ENCODE measurements at regions not wholly inside any gene's neighbourhood (a gene's known extent, or its start where the extent isn't known, plus 50 kb on each side); places are given as distances from the start of the nearest gene placed in this dataset.

GRCh38 chr3:166783206-166783605 is 596.9 kb downstream of the ZBBX start (continued):
- TF ChIP-seq ZNF507 (tag; conservative IDR thresholded peaks at IDR 0.05) (no peak), ZNF75A (CRISPR knock-in tag; IDR thresholded peaks at IDR 0.05) (no peak), TCF3 (CRISPR knock-in tag; IDR thresholded peaks at IDR 0.05) (no peak)

GRCh38 chr3:166764698-166765318 is 615.3 kb downstream of the ZBBX start:
- in situ Hi-C loops (cut with MboI) = no loop called here

More at GRCh38 chr3:166764698-166765318, 615.3 kb downstream of the ZBBX start:
- Histone ChIP-seq H3K9me1 (ENCODE audit: control insufficient read depth, insufficient read depth, low read length) (no peaks in the 10 kb centered on the region), H3K79me2 (ENCODE audit: control insufficient read depth, insufficient read depth, low read length) (no peaks in the 10 kb centered on the region), H3K4me3 (no peak overlapping the region), H3K9ac (ENCODE audit: insufficient read depth in 1 of 2, low read depth in 2 of 2, low read length in 2 of 2) (no peak overlapping the region), H3K9me3 (replicated peaks; ENCODE audit: control insufficient read depth, insufficient read depth, low read depth, low read length) (0 out of 2 replicates have a peak, but pooled peaks cover 2% of the 10 kb centered on the region), H3K27ac (ENCODE audit: extremely low read depth, low read depth, low read length) (no peak overlapping the region), H3K36me3 (ENCODE audit: control insufficient read depth, insufficient read depth, low read length) (no peaks in the 10 kb centered on the region), H3K4me1 (replicated peaks in 1 of 2; ENCODE audit: control insufficient read depth in 2 of 2, insufficient read depth in 2 of 2, low read length in 2 of 2) (no peaks in the 10 kb centered on the region), H3K4me2 (ENCODE audit: insufficient read depth, low read length) (no peak overlapping the region), H4K20me1 (replicated peaks; ENCODE audit: control insufficient read depth, insufficient read depth, low read length) (no peaks in the 10 kb centered on the region), H3K27me3 (ENCODE audit: control insufficient read depth in 2 of 2, insufficient read depth in 2 of 2, low read length in 2 of 2) (no peaks in the 10 kb centered on the region), H2AFZ (ENCODE audit: low read depth, low read length) (no peak overlapping the region)
- no TSS peak for BruUV-seq (replicated peaks)
- no peak for TF ChIP-seq ZNF609 (CRISPR knock-in tag; IDR thresholded peaks at IDR 0.05; ENCODE audit: borderline replicate concordance)
- TF ChIP-seq GABPB1 (CRISPR knock-in tag; IDR thresholded peaks at IDR 0.05) = no peak
- 0 out of 2 replicates have a peak, but pooled peaks have one; percentile 33 for TF ChIP-seq CBX5 (IDR thresholded peaks at IDR 0.05; ENCODE audit: borderline replicate concordance, low read depth)
- TF ChIP-seq KAT7 (CRISPR knock-in tag; IDR thresholded peaks at IDR 0.05; ENCODE audit: borderline replicate concordance) = no peak
- DNase-seq (ENCODE audit: extremely low read depth in 1 of 4, low spot score in 3 of 4) = no peak
- ATAC-seq = no peak
- ChIA-PET POLR2A (no interaction called here), CTCF (ENCODE audit: low intra/inter-chr PET ratio) (interaction anchor here (0.6 kb wide), 1 partner anchor 343 kb away, joined by 4 read pairs; no protein-coding TSS in a partner anchor)
- WGBS (ENCODE audit: insufficient coverage, low coverage, missing lambda C conversion rate) = 0% methylated on average over 5 of the region's 5 CpGs
- no peak for FAIRE-seq
- intact Hi-C loops (cut with micrococcal nuclease) = no loop called here

Measured in K562 (cell line).